ENCODE measurements at regions not wholly inside any gene's neighbourhood (a gene's known extent, or its start where the extent isn't known, plus 50 kb on each side); places are given as distances from the start of the nearest gene placed in this dataset.

- no peak for DNase-seq
Measured at GRCh38 chr5:5617024-5617423, 194.5 kb downstream of the ICE1 start.

- no peak for DNase-seq
Measured at GRCh38 chr5:5616247-5616895, 193.9 kb downstream of the ICE1 start.

- DNase-seq = no peak
Measured at GRCh38 chr5:5615569-5615968, 193.1 kb downstream of the ICE1 start.

DNA sequence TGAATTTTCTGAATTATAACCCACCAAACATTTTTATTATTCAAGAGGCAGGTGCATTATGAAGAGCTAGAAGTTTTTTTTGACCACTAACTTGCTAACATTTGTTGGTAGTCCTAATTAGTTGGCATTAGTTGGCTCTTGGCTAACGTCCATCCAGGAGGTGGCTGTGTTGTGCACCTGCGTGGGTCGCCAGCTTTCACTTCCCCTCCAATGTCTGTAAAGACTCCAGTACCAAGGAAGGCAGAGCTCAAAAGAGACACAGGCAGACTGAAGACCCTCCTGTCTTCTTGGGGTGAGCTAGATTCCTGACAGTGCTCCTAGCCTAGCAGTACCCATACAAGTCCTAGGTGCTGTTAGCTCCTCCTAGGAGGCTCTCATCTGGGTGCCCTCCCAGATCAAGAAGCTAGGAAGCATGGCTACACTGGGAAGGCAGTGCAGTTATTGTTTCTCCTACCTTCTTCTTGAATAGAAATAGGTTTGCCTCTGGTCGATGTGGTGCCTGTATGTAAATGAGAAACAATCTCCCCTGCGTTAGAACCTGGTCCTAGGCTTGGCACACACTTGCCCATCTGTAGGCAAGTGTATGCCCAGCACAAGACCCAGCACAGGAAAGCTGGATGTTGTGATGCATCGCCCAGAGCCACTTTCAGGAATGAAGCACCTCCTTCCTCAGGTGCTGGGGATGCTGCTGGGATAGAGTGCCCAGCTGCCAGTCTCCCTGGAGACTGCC lies 190.9 kb downstream of the ICE1 start:
- no peak for DNase-seq

- DNase-seq = no peak
Measured at GRCh38 chr5:5612096-5612495, 189.6 kb downstream of the ICE1 start.

- no peak for DNase-seq
Measured at GRCh38 chr5:5609935-5610334, 187.5 kb downstream of the ICE1 start.

- no peak for DNase-seq
Measured at GRCh38 chr5:5605170-5605764, 182.8 kb downstream of the ICE1 start.

GRCh38 chr5:5602554-5602953 lies 180.1 kb downstream of the ICE1 start:
- no peak for DNase-seq

- no peak for DNase-seq
Measured at GRCh38 chr5:5598547-5599113, 176.2 kb downstream of the ICE1 start.

GRCh38 chr5:5593391-5593790 lies 170.9 kb downstream of the ICE1 start:
- no peak for DNase-seq

DNA sequence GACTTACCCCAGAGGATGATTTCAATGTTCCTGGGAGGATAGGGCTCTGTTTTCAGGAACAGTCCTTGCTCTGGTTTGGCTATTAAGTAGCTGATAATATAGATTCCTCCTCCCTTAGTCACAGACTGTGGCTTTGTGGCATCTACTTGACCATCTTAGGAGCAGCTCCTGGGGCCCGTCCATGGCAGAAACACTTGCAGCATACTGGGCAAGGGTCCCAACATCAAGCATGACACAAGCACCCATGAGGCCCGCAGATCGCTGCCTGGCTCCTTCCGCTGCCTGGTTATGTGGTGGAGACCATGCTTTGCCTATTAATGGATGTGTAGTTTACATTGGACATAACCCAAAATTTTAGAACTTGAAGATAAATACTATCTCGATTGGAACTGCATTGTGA lies 170.1 kb downstream of the ICE1 start:
- DNase-seq = no peak

GRCh38 chr5:5591567-5591966 lies 169.1 kb downstream of the ICE1 start:
- DNase-seq = no peak

DNA sequence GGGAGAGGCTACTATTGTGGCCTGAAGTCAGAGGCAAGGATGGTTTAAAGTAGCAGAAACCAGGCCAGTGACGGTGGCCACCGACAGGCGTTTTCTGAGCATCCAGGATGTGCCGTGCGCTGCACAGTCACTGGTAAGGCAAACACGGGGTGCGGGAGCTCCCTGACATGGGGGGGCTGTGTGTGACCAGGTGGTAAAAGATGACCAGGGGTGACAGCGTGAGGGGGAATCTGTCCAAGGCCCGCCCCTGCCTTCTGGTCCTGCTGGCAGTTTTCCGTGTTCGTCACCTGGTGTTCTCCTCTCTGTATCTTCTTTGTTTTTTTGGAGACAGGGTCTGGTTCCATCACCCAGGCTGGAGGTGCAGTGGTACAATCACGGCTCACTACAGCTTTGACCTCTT lies 167.4 kb downstream of the ICE1 start:
- no peak for DNase-seq

DNA sequence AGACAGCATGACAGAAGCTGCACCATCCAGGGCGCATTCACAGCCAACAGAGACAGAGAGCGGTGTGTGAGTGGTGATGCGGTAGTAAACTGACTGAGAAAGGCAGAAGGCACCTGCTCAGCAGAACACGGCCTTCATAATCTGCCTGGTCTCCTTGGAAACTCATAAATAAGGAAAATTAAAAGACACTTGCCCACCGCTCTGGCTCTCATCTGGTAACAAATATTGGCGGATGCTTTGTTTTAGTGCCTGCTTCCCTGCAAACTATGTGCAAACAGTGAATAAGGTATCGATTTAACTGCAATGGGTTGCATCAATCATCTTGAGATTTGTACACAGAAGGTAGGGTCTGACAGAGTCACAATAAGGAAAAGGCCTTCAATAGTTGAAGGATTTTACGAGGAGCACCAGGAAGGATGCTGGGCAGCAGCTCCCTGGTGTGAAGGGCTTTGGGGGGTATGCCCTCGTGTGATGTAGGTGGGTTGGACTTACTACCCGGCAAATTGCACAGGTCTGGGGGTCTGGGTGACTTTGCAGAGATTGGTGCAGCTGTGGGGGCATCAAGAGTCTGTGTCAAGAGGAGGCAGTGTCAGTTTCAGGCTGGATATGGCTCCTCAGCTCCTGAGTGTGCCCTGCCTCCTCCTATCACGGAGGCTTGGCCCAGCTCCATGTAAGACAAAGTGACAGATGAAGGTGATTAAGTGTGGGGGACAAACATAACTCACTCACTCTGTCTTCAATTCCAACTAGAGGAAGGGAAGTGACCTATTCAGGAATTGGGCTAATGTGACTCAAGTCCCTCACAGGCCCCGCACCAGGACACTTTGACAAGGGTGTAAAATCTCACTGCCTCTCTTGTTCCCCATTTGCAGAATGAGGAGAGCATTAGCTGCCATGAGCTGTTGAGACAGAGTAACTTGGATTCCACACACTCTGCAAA lies 166.7 kb downstream of the ICE1 start:
- no peak for DNase-seq

- no peak for DNase-seq
Measured at GRCh38 chr5:5588386-5588785, 165.9 kb downstream of the ICE1 start.

DNA sequence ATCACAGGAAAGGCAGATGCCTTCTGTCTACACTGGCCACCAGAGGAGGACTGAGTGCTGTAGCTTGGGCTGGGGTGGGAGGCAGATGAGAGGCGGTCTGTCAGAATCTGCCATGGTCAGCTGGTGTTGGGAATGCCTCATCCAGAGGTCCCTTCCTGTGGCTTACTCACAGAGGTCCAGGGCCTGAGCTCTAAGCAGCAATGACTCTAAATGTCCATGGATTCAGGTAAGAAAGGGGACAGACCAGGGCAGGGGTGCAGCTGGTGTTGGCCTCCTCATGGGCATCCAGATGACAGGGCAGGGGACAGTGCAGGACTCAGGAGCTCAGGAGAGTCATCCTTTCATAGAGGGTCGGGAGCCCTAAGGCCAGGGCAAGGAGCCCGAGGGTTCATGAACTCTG lies 165.0 kb downstream of the ICE1 start:
- DNase-seq = no peak

DNA sequence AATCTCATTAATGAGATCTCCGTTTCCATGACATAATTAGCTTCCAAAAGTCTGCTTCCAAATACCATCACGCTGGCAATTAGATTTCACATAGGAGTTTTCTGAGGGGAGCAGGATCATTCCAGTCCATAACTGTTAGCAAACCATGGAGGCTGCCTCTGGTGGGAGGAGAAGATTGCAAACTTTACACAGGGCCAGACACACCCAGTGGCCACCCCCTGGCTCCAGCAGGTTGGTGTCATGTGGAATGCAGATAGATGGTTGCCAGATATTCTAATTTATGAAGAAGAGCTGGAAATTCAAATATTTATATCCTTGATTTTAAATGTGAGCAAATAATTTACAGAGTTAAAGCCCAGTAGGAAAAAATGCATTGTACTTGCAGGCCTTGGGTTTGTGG lies 164.2 kb downstream of the ICE1 start:
- no peak for DNase-seq

DNA sequence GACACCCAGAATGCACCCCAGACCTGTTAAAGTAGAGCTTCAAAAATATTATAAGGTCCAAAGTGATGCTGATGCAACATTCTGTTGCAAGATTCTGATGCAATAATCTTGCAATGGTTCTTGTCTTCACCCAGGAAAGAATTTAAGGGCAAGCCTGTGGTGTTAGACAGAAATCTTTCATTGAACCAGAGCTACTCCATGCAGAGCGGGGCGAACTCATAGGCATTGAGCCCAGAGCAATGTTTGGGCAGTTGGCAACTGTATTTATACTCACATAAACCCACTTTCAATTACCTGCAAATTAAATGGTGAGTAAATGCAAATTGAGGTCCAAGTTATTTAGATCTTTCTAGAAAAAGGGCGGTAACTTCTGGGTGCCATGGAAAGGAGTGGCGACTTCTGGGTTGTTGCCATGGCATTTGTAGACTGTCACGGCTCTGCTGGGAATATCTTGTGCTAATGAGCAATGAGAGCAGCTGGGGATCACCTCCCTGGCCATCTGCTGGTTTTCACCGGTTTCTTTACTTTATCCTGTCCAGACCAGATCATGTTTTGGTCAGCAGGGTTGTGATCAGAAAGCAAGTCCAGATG lies 163.4 kb downstream of the ICE1 start:
- DNase-seq = no peak

DNA sequence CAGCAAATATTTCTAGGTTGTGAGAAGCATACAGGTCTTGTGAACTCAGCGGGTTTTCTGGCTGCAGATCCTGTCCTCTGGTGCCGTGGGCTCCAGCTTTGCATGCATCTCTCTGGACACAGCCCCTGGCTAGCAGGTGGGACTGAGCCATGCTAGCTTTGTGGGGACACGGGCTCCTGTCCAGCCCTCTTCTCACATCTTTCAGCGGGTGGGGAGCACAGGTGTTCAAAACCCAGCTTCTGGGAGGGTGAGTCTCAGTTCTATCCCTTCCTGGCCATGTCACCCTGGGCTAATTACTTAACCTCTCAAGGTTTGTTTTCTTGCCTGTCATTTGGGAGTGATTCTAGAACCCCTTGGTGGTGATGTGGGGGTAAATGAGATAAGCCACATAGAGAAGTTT lies 162.3 kb downstream of the ICE1 start:
- no peak for DNase-seq

DNA sequence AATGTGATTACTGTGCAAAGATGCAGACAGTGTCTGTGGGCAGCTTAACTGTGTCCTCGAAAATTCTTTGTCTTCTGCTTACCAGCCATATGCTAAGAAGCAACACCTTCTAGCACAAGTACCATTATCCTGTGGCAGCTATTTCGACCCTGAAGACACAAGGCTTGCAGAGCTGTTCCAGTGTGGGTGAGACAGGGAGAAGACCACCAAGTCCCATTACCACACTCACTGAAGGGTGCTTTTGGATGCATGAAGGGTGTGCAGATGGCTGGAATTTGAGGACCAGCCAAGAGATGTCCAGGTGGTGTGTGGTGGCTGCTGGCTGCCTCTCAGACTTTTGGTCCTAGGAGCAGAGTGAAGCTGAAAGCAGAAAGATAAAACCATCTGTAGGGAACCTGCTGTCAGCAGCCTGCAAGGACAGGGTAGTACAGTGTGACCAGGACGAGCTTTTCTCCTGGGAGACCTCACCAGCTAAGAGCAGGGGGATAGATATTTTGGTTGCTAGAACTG lies 161.8 kb downstream of the ICE1 start:
- no peak for DNase-seq

DNA sequence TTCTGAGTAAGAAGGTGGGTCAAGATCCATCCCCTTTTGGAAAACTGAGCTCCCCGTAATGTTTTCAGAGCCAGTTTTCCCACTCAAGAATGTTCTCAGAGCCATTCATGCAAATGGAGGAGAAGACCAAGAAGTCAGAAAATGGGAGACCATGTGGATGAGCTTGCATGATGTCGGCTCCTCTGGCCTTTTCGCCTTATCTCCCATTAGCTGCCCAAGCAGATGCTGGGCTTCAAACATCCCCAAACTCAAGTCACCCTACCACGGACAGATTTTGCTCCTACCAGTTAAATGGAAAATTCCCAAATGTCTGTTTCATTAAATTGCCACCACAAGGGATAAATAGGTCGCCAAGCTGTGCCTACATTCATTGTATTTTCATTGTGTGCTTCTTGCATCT lies 161.4 kb downstream of the ICE1 start:
- DNase-seq = no peak

GRCh38 chr5:5583023-5583765 lies 160.7 kb downstream of the ICE1 start:
- DNase-seq = no peak

All from CD4-positive, alpha-beta T cell treated with Interleukin-17A for 1 hour (primary cell).